ENCODE measurements at regions not wholly inside any gene's neighbourhood (a gene's known extent, or its start where the extent isn't known, plus 50 kb on each side); places are given as distances from the start of the nearest gene placed in this dataset.

- TF ChIP-seq, protein P1, sequence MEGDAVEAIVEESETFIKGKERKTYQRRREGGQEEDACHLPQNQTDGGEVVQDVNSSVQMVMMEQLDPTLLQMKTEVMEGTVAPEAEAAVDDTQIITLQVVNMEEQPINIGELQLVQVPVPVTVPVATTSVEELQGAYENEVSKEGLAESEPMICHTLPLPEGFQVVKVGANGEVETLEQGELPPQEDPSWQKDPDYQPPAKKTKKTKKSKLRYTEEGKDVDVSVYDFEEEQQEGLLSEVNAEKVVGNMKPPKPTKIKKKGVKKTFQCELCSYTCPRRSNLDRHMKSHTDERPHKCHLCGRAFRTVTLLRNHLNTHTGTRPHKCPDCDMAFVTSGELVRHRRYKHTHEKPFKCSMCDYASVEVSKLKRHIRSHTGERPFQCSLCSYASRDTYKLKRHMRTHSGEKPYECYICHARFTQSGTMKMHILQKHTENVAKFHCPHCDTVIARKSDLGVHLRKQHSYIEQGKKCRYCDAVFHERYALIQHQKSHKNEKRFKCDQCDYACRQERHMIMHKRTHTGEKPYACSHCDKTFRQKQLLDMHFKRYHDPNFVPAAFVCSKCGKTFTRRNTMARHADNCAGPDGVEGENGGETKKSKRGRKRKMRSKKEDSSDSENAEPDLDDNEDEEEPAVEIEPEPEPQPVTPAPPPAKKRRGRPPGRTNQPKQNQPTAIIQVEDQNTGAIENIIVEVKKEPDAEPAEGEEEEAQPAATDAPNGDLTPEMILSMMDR (conservative IDR thresholded peaks at IDR 0.05; ENCODE audit: low read length), result no peak
- TF ChIP-seq EZH2phosphoT487 (IDR thresholded peaks at IDR 0.05; ENCODE audit: borderline replicate concordance, low read depth, low read length), result no peak
Observed at GRCh38 chr9:90020276-90020871, 415.6 kb downstream of the GADD45G start.

Measured in OCI-LY7 (cell line).